BLaER1 treated with 17β-estradiol and CSF1 and Interleukin-3, amounts not matched to agents 10 nM and 100 nM (cell line): ENCODE measurements at regions not wholly inside any gene's neighbourhood (a gene's known extent, or its start where the extent isn't known, plus 50 kb on each side); places are given as distances from the start of the nearest gene placed in this dataset.

ENCODE experiments used
- H3K27ac ChIP-seq, 11 experiments: shearing (Covaris generic); formaldehyde crosslinking; 2 replicates each; pipeline ENCODE4 v1.8.1; 2022
- H3K27me3 ChIP-seq, 11 experiments: shearing (Covaris generic); formaldehyde crosslinking; 2 replicates each; pipeline ENCODE4 v1.8.1; 2022
- H3K36me3 ChIP-seq, 11 experiments: shearing (Covaris generic); formaldehyde crosslinking; 2 replicates each; pipeline ENCODE4 v1.8.1; 2022
- H3K4me1 ChIP-seq, 10 experiments: shearing (Covaris generic); formaldehyde crosslinking; 2 replicates each; pipeline ENCODE4 v1.8.1; 2022
- H3K4me2 ChIP-seq, 11 experiments: shearing (Covaris generic); formaldehyde crosslinking; 2 replicates each; pipeline ENCODE4 v1.8.1; 2022
- H3K4me3 ChIP-seq, 10 experiments: shearing (Covaris generic); formaldehyde crosslinking; 2 replicates each; pipeline ENCODE4 v1.8.1; 2022
- H3K9ac ChIP-seq, 11 experiments: shearing (Covaris generic); formaldehyde crosslinking; 2 replicates each; pipeline ENCODE4 v1.8.1; 2022
- H3K9me3 ChIP-seq, 11 experiments: shearing (Covaris generic); formaldehyde crosslinking; replicated peaks in 1 of 11; 2 replicates each; pipeline ENCODE4 v1.8.1; 2022
- H4K20me1 ChIP-seq, 11 experiments: shearing (Covaris generic); formaldehyde crosslinking; 2 replicates each; pipeline ENCODE4 v1.8.1; 2022
- Cebpa-rat ChIP-seq, 11 experiments: shearing (Covaris generic); IDR thresholded peaks; 2 replicates each; pipeline ENCODE4 v1.8.1; 2022

DNA sequence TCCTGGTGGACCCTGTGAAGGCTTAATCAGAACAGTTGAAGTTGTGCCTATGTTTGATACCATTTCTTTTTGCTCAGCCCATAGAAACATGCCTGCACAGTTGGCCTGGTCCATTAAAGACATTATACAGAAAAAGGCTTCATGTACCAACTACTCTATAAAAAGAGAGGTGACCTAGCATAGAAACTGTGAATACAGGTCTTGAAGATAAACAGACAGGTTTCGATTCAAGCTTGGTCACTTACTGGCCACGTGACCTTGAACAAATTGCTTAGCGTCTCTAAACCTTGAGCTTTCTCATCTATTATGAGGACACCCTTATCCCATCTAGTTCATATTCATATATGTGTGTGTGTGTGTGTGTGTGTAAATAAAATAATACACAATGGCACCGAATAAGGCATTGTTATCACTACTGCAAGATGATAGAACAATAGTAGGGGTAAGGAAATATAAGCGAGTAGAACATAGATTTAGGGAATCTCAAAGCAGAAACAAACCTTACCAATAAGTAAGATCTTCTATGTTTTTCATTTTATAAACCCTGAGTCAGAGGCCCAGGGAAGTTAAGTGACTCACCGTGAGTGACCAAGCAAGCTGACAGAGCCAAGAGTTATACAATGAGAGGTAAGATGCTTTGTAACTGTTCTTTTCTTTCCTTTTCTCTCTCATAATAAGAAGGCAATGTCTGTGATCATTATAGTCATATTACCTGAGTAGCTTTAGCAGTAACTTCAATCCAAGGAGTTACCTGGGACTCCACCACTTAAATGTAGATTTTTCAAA, 476.8 kb upstream of the DEPDC1 start:
- Histone ChIP-seq H3K4me3 (no peak overlapping the region), H3K27ac (no peak overlapping the region), H3K9me3 (no peaks in the 10 kb centered on the region), H3K9ac (no peak overlapping the region), H3K36me3 (no peaks in the 10 kb centered on the region), H4K20me1 (no peaks in the 10 kb centered on the region), H3K27me3 (no peaks in the 10 kb centered on the region), H3K4me2 (no peak overlapping the region), H3K4me1 (peaks cover 9 to 19% (median 13%) of the 10 kb centered on the region in 10 experiments; a peak in 19 of 20 replicates)
- no peak for TF ChIP-seq Cebpa-rat (IDR thresholded peaks at IDR 0.05)

DNA sequence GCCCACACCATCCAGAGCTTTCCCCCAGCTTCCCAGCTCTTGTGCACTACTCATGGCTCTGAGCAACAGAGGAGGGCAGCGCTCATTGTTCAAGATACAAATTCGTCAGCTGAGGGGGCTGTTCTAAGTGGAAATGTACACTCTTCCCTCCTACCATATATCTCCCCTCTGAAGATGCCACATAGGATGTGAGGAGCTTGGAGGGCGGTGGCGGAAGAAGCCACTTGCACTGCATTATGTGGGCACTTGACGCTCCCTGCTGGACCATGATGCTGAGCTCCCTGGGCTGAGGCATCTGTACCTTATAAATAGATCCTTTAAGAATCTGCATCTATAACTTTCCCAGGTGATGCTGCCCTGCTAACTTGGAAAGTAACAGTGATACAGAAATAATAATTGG, 477.6 kb upstream of the DEPDC1 start:
- Histone ChIP-seq H3K9me3 (no peaks in the 10 kb centered on the region), H4K20me1 (no peaks in the 10 kb centered on the region), H3K4me3 (no peak overlapping the region), H3K27ac (no peak overlapping the region), H3K4me2 (no peak overlapping the region), H3K4me1 (peaks cover 4 to 11% (median 10%) of the 10 kb centered on the region in 10 experiments; a peak in 19 of 20 replicates), H3K36me3 (no peaks in the 10 kb centered on the region), H3K9ac (no peak overlapping the region), H3K27me3 (no peaks in the 10 kb centered on the region)
- no peak for TF ChIP-seq Cebpa-rat (IDR thresholded peaks at IDR 0.05)

DNA sequence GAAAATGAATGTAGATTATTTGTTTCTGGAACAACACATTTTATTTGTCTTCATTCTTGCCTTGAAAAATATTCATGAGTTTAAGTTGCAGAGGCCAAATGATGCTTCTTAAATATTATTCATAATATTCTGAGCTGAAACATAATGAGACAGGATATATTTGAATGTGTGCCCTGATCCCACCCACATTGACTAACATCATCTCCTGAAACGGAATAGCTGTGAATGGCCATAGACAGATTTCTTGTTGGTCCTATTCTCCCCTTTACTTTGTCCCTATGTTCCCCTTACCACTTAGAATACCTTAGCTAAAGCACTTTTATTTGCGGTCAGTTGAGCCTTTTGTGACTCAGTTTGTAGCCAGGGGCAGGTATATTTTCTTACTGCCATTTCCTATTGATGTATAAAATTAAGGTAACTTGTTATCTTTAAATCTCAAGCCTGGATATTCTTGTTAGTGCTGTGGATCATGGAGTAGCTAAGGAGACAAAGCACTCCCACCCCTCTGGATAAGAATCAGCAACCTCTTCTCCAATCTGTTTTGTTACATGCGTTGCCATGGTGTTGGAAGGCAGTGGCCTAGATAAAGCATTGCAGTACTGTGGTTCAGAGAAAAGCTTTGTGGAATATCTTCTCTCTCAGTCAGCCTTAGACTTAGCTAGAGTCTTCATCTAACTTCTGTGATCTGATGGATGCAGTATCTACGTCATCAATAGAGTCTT, 478.5 kb upstream of the DEPDC1 start:
- Histone ChIP-seq H3K36me3 (no peaks in the 10 kb centered on the region), H3K4me3 (no peak overlapping the region), H3K4me2 (no peak overlapping the region), H3K4me1 (peaks cover 0 to 1% (median under 1%) of the 10 kb centered on the region in 10 experiments; a peak in 9 of 20 replicates), H3K9ac (no peak overlapping the region), H4K20me1 (no peaks in the 10 kb centered on the region), H3K27me3 (no peaks in the 10 kb centered on the region), H3K9me3 (no peaks in the 10 kb centered on the region), H3K27ac (no peak overlapping the region)
- TF ChIP-seq Cebpa-rat (IDR thresholded peaks at IDR 0.05): no peak

DNA sequence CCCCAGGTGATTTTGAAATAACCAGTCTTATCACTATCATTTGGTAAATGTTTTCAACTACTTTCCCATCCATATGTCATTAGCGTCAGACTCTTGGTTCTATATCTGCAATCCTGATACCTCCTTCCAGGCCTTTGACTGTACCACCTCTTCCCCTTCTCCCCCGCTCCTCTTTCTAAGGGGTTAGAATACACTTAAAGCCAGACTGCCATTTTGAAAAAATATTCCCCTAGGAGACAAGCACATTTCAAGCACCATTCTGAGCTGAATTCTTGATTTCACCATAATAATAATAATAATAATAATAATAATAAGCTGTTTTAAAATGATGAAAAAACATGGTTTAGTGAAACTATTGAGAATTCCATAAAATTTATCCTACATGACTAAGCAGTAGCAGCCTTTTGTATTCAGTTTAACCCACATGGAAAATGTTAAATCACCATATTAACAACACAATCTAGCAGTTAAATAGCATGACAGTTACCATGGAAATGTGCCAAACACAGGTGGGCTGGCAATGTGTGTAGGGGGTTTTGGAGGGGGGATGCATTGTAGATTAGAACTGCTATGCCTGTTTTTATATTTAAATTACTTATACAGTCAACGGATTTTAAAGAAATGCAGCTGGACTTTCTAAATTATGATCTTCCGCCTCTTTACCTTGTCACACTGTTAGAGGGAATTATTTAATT, 480.2 kb upstream of the DEPDC1 start:
- Histone ChIP-seq H3K36me3 (no peaks in the 10 kb centered on the region), H4K20me1 (no peaks in the 10 kb centered on the region), H3K27me3 (no peaks in the 10 kb centered on the region), H3K27ac (no peak overlapping the region), H3K9ac (no peak overlapping the region), H3K4me2 (no peak overlapping the region), H3K4me3 (no peak overlapping the region), H3K9me3 (no peaks in the 10 kb centered on the region), H3K4me1 (no peaks in the 10 kb centered on the region)
- no peak for TF ChIP-seq Cebpa-rat (IDR thresholded peaks at IDR 0.05)

DNA sequence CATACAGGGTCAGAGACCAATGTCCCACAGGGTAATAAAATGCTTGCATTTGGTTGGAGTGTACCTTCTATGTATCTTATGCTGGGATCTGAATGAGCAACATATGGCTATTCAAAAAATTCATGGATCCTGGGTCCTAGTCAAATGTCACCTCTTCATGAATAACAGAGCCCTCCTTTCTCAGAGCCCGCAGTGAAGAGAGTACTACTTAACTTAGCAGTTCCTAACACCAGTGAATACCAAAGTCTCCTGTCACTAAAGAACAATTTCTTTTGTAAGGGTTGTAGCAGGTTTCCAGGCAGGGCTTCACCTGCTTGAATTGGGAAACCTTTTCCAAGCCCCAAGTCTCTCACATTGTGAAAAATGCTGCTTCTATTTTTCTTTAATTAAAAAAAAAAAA, 483.0 kb upstream of the DEPDC1 start:
- Histone ChIP-seq H3K27me3 (no peaks in the 10 kb centered on the region), H3K4me1 (no peaks in the 10 kb centered on the region), H3K27ac (no peak overlapping the region), H4K20me1 (no peaks in the 10 kb centered on the region), H3K4me2 (no peak overlapping the region), H3K9ac (no peak overlapping the region), H3K36me3 (no peaks in the 10 kb centered on the region), H3K4me3 (no peak overlapping the region), H3K9me3 (0 out of 22 replicates have a peak, but pooled peaks cover 0 to under 1% (median 0%) of the 10 kb centered on the region in 11 experiments)
- TF ChIP-seq Cebpa-rat (IDR thresholded peaks at IDR 0.05): no peak

DNA sequence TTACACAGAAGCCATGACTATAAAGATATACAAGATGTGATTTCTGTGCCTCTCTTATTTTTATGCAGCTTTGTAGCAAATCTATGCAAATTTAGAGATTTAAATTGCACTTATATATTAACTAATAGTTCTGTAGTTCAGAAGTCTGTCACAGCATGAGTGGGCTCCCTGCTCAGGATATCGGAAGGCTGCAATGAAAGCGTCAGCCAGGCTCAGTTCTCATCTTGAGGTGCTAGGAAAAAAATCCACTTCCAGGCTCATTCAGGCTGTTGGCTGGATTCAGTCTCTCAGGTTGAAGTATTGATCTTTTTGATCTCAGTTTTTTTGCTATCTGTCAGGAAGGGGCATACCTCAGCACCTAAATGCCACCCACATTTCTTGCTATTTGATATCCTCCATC, 487.4 kb upstream of the DEPDC1 start:
- H3K4me1 ChIP-seq: no peaks in the 10 kb centered on the region
- H3K36me3 ChIP-seq: no peaks in the 10 kb centered on the region
- H3K27me3 ChIP-seq: no peaks in the 10 kb centered on the region
- H3K4me3 ChIP-seq: no peak overlapping the region
- H3K9me3 ChIP-seq: 0 out of 22 replicates have a peak, but pooled peaks cover 0 to 3% (median 0%) of the 10 kb centered on the region in 11 experiments
- H3K27ac ChIP-seq: no peak overlapping the region
- H4K20me1 ChIP-seq: no peaks in the 10 kb centered on the region
- no peak overlapping the region for H3K4me2 ChIP-seq
- TF ChIP-seq Cebpa-rat (IDR thresholded peaks at IDR 0.05): no peak
- no peak overlapping the region for H3K9ac ChIP-seq

DNA sequence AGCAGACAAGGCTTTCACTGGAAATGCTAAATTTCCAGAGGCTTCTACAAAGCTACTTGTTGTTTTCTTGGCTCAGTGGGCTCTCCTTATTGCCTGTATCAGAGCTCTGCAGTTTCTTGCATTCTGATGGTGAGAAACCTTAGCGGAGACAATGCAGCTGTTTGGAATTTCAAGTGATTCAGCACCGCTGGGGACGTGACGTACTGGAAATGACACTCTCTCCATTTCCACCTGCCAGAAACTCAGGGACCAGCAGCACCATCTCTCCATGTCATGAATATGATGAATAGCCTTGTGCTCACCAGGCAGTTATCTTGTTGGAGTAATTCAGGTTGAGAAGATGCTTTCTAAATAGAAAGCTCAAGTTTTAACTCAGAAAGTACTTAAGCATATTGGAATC, 497.2 kb upstream of the DEPDC1 start:
- H3K4me3 ChIP-seq: no peak overlapping the region
- TF ChIP-seq Cebpa-rat (IDR thresholded peaks at IDR 0.05): no peak
- H3K36me3 ChIP-seq: no peaks in the 10 kb centered on the region
- no peak overlapping the region for H3K4me2 ChIP-seq
- H3K27me3 ChIP-seq: no peaks in the 10 kb centered on the region
- no peaks in the 10 kb centered on the region for H3K4me1 ChIP-seq
- H3K27ac ChIP-seq: no peak overlapping the region
- no peaks in the 10 kb centered on the region for H4K20me1 ChIP-seq
- no peaks in the 10 kb centered on the region for H3K9me3 ChIP-seq
- no peak overlapping the region for H3K9ac ChIP-seq

DNA sequence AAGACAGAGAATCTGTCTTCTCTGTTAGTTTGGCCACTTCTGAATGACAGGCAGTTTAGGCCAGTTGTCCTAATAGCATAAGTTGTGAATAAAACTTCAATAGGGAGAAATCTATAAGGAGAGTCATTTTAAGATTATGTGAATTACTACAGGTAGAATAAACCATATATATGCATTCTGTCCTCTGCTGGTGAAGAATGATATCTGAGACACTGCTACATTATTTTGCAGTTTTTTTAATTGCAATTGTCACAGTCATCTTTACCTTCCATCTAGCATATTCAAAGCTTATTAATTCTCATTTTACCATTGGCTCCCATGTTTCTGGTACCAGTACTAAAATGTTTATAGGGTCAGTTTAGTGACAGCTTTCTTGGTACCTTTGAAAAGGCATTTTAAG, 519.6 kb upstream of the DEPDC1 start:
- Histone ChIP-seq H3K4me1 (no peaks in the 10 kb centered on the region), H3K4me2 (no peak overlapping the region), H4K20me1 (no peaks in the 10 kb centered on the region), H3K4me3 (no peak overlapping the region), H3K27me3 (no peaks in the 10 kb centered on the region), H3K9ac (no peak overlapping the region), H3K27ac (no peak overlapping the region), H3K9me3 (peaks cover 0 to 8% (median 4%) of the 10 kb centered on the region in 11 experiments; a peak in 6 of 22 replicates), H3K36me3 (no peaks in the 10 kb centered on the region)
- TF ChIP-seq Cebpa-rat (IDR thresholded peaks at IDR 0.05): no peak

DNA sequence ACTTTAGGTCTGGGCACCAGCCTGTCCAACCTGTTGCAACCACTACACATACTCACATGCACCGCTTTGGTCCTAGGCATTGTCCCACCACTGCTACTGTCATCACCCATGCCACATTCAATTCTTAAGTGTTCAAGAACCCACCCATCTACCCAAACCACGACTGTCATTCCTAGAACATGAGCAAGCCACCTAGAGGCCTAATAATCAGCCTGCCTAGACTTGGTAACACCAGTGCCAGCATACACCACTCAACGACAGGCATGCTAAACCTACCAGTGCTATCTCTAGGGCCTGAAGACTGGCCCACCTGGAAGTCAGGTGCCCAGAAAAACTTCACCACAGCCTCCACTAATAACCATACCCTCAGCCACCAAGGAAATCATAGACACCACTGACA, 532.8 kb upstream of the DEPDC1 start:
- H3K4me2 ChIP-seq: no peak overlapping the region
- peaks cover 9 to 31% (median 21%) of the 10 kb centered on the region in 11 experiments; a peak in 21 of 22 replicates for H3K9me3 ChIP-seq
- H4K20me1 ChIP-seq: no peaks in the 10 kb centered on the region
- no peaks in the 10 kb centered on the region for H3K4me1 ChIP-seq
- no peak overlapping the region for H3K9ac ChIP-seq
- H3K36me3 ChIP-seq: no peaks in the 10 kb centered on the region
- TF ChIP-seq Cebpa-rat (IDR thresholded peaks at IDR 0.05): no peak
- no peak overlapping the region for H3K27ac ChIP-seq
- no peak overlapping the region for H3K4me3 ChIP-seq
- no peaks in the 10 kb centered on the region for H3K27me3 ChIP-seq
